GM12878 (cell line): ENCODE measurements at regions not wholly inside any gene's neighbourhood (a gene's known extent, or its start where the extent isn't known, plus 50 kb on each side); places are given as distances from the start of the nearest gene placed in this dataset.

Experiments
- ATAC-seq: fragments of 200-7000 bp; cut with Tn5 transposase; 3 replicates; pipeline ENCODE4 v1.9.1; 2020; ENCODE audit warnings: mild to moderate bottlenecking, moderate library complexity
- BruUV-seq: library from RNA; stranded (reverse); fragments of 400-500 nt; replicated peaks from 2 replicates; lab custom pipeline; 2021; lab: Mats Ljungman, UMichigan
- CTCF ChIA-PET: fragments of 300-600 bp; sonication (Branson Sonifier 250); formaldehyde crosslinking; extraction: SDS; loops from one replicate; lab custom pipeline; 2021; ENCODE audit warnings: inconsistent platforms; lab: Yijun Ruan, JAX
- POLR2A ChIA-PET: fragments of 350-600 bp; formaldehyde crosslinking; extraction: SDS; loops from one replicate; lab custom pipeline; 2021; ENCODE audit warnings: inconsistent platforms; lab: Charles Lee
- RAD21 ChIA-PET: fragments of 300-600 bp; sonication (Branson Sonifier 250); formaldehyde crosslinking; loops from one replicate; lab custom pipeline; 2023; ENCODE audit warnings: antibody characterized with exemption; ENCODE audit not compliant: unreplicated experiment; lab: Charles Lee
- SMC1A ChIA-PET: fragments of 300-600 bp; sonication (Branson Sonifier 250); formaldehyde crosslinking; loops from one replicate; lab custom pipeline; 2023; ENCODE audit not compliant: unreplicated experiment, uncharacterized antibody; lab: Charles Lee
- DNase-seq: peaks from one replicate; pipeline ENCODE4 v3.0.0-alpha.2; 2011; ENCODE audit warnings: low read depth, low spot score
- FAIRE-seq: peaks from 3 replicates; lab custom pipeline; 2011; peaks lifted over from hg19 to GRCh38; lab: Jason Lieb, UNC
- H2AFZ ChIP-seq: 2 replicates; pipeline ENCODE4 v1.6.0; 2011; ENCODE audit warnings: low read depth, low read length, control low read depth; ENCODE audit not compliant: control insufficient read depth
- H3K27ac ChIP-seq: 2 replicates; pipeline ENCODE4 v1.5.1; 2011; ENCODE audit warnings: control low read depth; ENCODE audit not compliant: control insufficient read depth, insufficient read depth
- H3K27me3 ChIP-seq, 2 experiments: replicated peaks in 1 of 2; 2 replicates each; pipeline versions ENCODE4 v1.6.0 to v1.6.1; 2011; ENCODE audit warnings: low read length in 1 of 2; ENCODE audit not compliant: control insufficient read depth in 2 of 2, insufficient read depth in 2 of 2
- H3K36me3 ChIP-seq, 2 experiments: 2 replicates each; pipeline ENCODE4 v1.5.1; 2011; ENCODE audit warnings: low read length in 1 of 2; ENCODE audit not compliant: control insufficient read depth in 2 of 2, insufficient read depth in 2 of 2
- H3K4me1 ChIP-seq: 2 replicates; pipeline ENCODE4 v1.6.1; 2011; ENCODE audit warnings: mild to moderate bottlenecking, low read length, moderate library complexity, mixed read lengths; ENCODE audit not compliant: control insufficient read depth, insufficient read depth
- H3K4me2 ChIP-seq: 2 replicates; pipeline ENCODE4 v1.6.0; 2011; ENCODE audit warnings: control low read depth; ENCODE audit not compliant: control insufficient read depth, insufficient read depth
- H3K4me3 ChIP-seq: fragments of 200-600 bp; sonication (generic); 2 replicates; pipeline ENCODE4 v1.5.1; 2016
- H3K79me2 ChIP-seq: 2 replicates; pipeline ENCODE4 v1.6.0; 2011; ENCODE audit warnings: low read length; ENCODE audit not compliant: control insufficient read depth, insufficient read depth
- H3K9ac ChIP-seq: 2 replicates; pipeline ENCODE4 v1.8.0; 2011; ENCODE audit warnings: low read length, control low read depth, mixed read lengths; ENCODE audit not compliant: control insufficient read depth, insufficient read depth
- H3K9me3 ChIP-seq: replicated peaks from 3 replicates; pipeline ENCODE4 v1.5.1; 2011; ENCODE audit warnings: mild to moderate bottlenecking, low read length; ENCODE audit not compliant: control insufficient read depth, insufficient read depth
- H4K20me1 ChIP-seq: 2 replicates; pipeline ENCODE4 v1.6.0; 2011; ENCODE audit not compliant: control insufficient read depth, insufficient read depth
- BRCA1 ChIP-seq: IDR thresholded peaks from 2 replicates; pipeline ENCODE4 v1.6.1; 2011; ENCODE audit warnings: low read depth, low read length, improper control_type of control experiment
- DPF2 ChIP-seq: fragments of 450-650 bp; IDR thresholded peaks from 2 replicates; pipeline ENCODE4 v1.6.1; 2017; ENCODE audit warnings: mild to moderate bottlenecking
- FOS ChIP-seq: IDR thresholded peaks from 3 replicates; pipeline ENCODE4 v1.6.1; 2011; ENCODE audit warnings: borderline replicate concordance; ENCODE audit not compliant: insufficient read length; ENCODE audit errors: extremely low read depth
- HDAC6 ChIP-seq: fragments of 200-600 bp; sonication (generic); IDR thresholded peaks from one replicate; pipeline ENCODE4 v1.8.0; 2017; ENCODE audit warnings: antibody characterized with exemption; ENCODE audit not compliant: unreplicated experiment
- NFXL1 ChIP-seq: fragments of 450-650 bp; IDR thresholded peaks from 2 replicates; pipeline ENCODE4 v1.6.1; 2017; ENCODE audit warnings: antibody characterized with exemption, mild to moderate bottlenecking, borderline replicate concordance
- PML ChIP-seq: IDR thresholded peaks from 2 replicates; pipeline ENCODE4 v1.6.1; 2012; ENCODE audit warnings: low read length, inconsistent platforms
- POLR2A ChIP-seq: IDR thresholded peaks from 2 replicates; pipeline ENCODE4 v1.6.1; 2011; ENCODE audit warnings: low read depth, mild to moderate bottlenecking, low read length
- RAD21 ChIP-seq: IDR thresholded peaks from 2 replicates; pipeline ENCODE4 v1.6.1; 2011; ENCODE audit warnings: mild to moderate bottlenecking, low read depth, low read length, moderate library complexity; ENCODE audit not compliant: insufficient read depth
- RUNX3 ChIP-seq: IDR thresholded peaks from 2 replicates; pipeline ENCODE4 v1.6.1; 2012; ENCODE audit warnings: low read length, inconsistent platforms
- SMARCA5 ChIP-seq: fragments of 450-650 bp; IDR thresholded peaks from 2 replicates; pipeline ENCODE4 v1.6.1; 2017; ENCODE audit warnings: mild to moderate bottlenecking
- SPI1 ChIP-seq: IDR thresholded peaks from 2 replicates; pipeline ENCODE4 v1.6.1; 2011; ENCODE audit warnings: low read depth, mild to moderate bottlenecking, low read length, moderate library complexity, borderline replicate concordance; ENCODE audit not compliant: insufficient read depth
- SREBF1 ChIP-seq: IDR thresholded peaks from 2 replicates; pipeline ENCODE4 v1.6.1; 2012; ENCODE audit warnings: mild to moderate bottlenecking, low read length
- ZNF384 ChIP-seq: IDR thresholded peaks from 2 replicates; pipeline ENCODE4 v1.6.1; 2012; ENCODE audit warnings: low read depth, mild to moderate bottlenecking, low read length, improper control_type of control experiment, borderline replicate concordance
- ZNF622 ChIP-seq: fragments of 450-650 bp; IDR thresholded peaks from 2 replicates; pipeline ENCODE4 v1.6.1; 2017; ENCODE audit warnings: mild to moderate bottlenecking, inconsistent platforms
- WGBS: methylation state at CpG from one replicate; pipeline ENCODE4 v1.1.6; 2016; ENCODE audit warnings: low lambda C conversion rate; ENCODE audit not compliant: insufficient replicate concordance, insufficient coverage; ENCODE audit errors: missing lambda C conversion rate; 5-methylcytosine and 5-hydroxymethylcytosine counted together
- in situ Hi-C: fragments of 300-500 bp; cut with MboI; formaldehyde crosslinking; loops from 9 replicates; pipeline ENCODE4 v1.14.3; 2018; ENCODE audit warnings: mixed read lengths
- intact Hi-C: fragments of 100-400 bp; cut with micrococcal nuclease; formaldehyde crosslinking; loops from one replicate; pipeline ENCODE4 v1.14.2; 2022; ENCODE audit not compliant: unreplicated experiment

DNA sequence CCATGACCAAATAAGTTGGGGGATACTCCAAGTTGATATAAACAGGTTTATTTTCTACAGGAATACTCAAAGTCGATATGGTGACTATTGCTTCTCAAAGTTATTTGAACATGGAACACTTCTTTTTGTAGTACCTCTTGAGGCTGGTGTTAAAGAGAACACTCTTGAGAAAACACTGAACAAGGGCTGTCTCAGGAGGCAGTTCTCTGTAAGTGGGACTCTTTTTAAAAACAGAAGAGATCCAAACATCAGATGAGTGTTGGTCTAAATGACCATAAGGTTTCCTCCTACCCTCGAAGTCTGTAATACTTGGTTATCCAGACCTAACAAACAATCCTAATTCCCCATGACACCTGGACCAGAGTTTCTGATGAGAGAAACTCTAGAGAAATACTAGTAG lies 223.2 kb upstream of the TEX13C start:
- CTCF ChIA-PET: no interaction called here
- POLR2A ChIA-PET: no interaction called here

DNA sequence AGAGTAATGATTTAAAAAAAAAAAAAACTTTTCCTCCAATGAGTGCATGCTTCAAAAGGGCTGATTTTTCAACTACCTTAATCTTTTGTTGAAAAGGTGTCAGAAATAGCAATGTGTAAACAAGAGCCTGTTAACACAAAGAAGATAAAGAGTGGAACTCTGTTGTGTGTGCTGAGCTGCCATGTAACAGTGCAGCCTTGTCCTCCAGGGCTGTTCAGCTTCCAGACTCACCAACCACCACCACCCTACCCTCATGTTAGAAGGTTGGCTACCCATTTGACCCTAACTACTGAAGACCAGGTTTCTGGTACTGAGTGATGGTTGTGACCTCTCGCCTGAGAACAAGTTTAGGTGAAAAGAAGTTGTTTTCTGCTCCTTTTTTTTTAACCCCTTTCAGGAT lies 222.8 kb upstream of the TEX13C start:
- H4K20me1 ChIP-seq: no peaks in the 10 kb centered on the region
- no peak overlapping the region for H3K4me2 ChIP-seq
- WGBS: 0% methylated on average over 1 of the region's 1 CpG
- H3K4me3 ChIP-seq: no peak overlapping the region
- ATAC-seq (no peak), DNase-seq (no peak), FAIRE-seq (no peak)
- no peaks in the 10 kb centered on the region for H3K27me3 ChIP-seq
- in situ Hi-C loops (no loop called here), intact Hi-C loops (no loop called here)
- H3K79me2 ChIP-seq: no peaks in the 10 kb centered on the region
- no peak overlapping the region for H2AFZ ChIP-seq
- CTCF ChIA-PET: no interaction called here
- TF ChIP-seq RAD21 (no peak), RUNX3 (no peak), POLR2A (no peak), ZNF622 (no peak), HDAC6 (no peak), FOS (no peak), SREBF1 (no peak), BRCA1 (no peak), PML (no peak), ZNF384 (no peak), DPF2 (no peak), SPI1 (no peak), SMARCA5 (no peak)
- TF ChIP-seq, all 136 proteins: peak for 0
- ChIA-PET POLR2A (no interaction called here), RAD21 (no interaction called here), SMC1A (no interaction called here)
- Histone ChIP-seq H3K27ac (no peak overlapping the region), H3K36me3 (no peaks in the 10 kb centered on the region), H3K4me1 (no peaks in the 10 kb centered on the region), H3K9ac (no peak overlapping the region), H3K9me3 (no peaks in the 10 kb centered on the region)
- no TSS peak for BruUV-seq

More for the DNA sequence above, 223.2 kb upstream of the TEX13C start:
- no peak overlapping the region for H2AFZ ChIP-seq
- no TSS peak for BruUV-seq
- no peaks in the 10 kb centered on the region for H3K27me3 ChIP-seq
- ATAC-seq: no peak
- no peak overlapping the region for H3K27ac ChIP-seq
- H3K9ac ChIP-seq: no peak overlapping the region
- TF ChIP-seq NFXL1: no peak
- WGBS: 0% methylated on average over 2 of the region's 2 CpGs
- no peak for FAIRE-seq
- H3K36me3 ChIP-seq: no peaks in the 10 kb centered on the region
- RAD21 ChIA-PET: no interaction called here
- no peaks in the 10 kb centered on the region for H4K20me1 ChIP-seq
- DNase-seq: no peak
- SMC1A ChIA-PET: no interaction called here
- no peak overlapping the region for H3K4me2 ChIP-seq
- no peaks in the 10 kb centered on the region for H3K4me1 ChIP-seq
- H3K79me2 ChIP-seq: no peaks in the 10 kb centered on the region
- intact Hi-C loops: no loop called here
- no peak overlapping the region for H3K4me3 ChIP-seq
- in situ Hi-C loops: no loop called here
- H3K9me3 ChIP-seq: no peaks in the 10 kb centered on the region
